Testis (tissue), 2 donors: ENCODE measurements at regions not wholly inside any gene's neighbourhood (a gene's known extent, or its start where the extent isn't known, plus 50 kb on each side); places are given as distances from the start of the nearest gene placed in this dataset.

Source experiments
- CTCF ChIP-seq, 3 experiments: fragments of 450-650 bp in 2 of 3; fragments of 200-600 bp in 1 of 3; sonication (generic) in 1 of 3; IDR thresholded peaks; one replicate each; pipeline ENCODE4 v1.5.1; 2016 to 2019; ENCODE audit warnings: antibody characterized with exemption in 3 of 3, mild to moderate bottlenecking in 2 of 3, moderate library complexity in 1 of 3
- POLR2A ChIP-seq: fragments of 450-650 bp; IDR thresholded peaks from one replicate; pipeline ENCODE4 v1.6.1; 2017; ENCODE audit warnings: antibody characterized with exemption, mild to moderate bottlenecking, moderate library complexity

DNA sequence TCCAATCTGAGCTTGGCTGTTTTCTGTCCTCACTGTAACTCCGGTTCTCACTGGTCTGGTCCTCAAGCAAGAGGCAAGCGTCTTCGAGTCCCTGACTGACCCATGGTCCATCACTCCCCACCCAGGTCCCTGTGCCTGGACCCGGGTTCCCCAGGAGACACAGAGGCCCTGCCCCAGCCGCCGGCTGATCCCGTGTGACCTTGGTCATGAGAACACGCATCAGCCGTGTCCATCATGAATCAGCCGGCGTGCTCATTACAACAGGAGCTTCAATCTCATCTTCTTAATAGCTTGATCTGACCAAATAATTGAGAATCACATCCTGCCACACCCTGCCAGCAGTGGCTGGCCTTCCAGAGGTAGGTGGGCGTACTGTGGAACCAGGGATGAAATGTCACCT is 545.1 kb downstream of the BRD1 start:
- TF ChIP-seq CTCF (IDR thresholded peaks at IDR 0.05) (no peak), POLR2A (no peak)
